ENCODE measurements at regions not wholly inside any gene's neighbourhood (a gene's known extent, or its start where the extent isn't known, plus 50 kb on each side); places are given as distances from the start of the nearest gene placed in this dataset.

DNA sequence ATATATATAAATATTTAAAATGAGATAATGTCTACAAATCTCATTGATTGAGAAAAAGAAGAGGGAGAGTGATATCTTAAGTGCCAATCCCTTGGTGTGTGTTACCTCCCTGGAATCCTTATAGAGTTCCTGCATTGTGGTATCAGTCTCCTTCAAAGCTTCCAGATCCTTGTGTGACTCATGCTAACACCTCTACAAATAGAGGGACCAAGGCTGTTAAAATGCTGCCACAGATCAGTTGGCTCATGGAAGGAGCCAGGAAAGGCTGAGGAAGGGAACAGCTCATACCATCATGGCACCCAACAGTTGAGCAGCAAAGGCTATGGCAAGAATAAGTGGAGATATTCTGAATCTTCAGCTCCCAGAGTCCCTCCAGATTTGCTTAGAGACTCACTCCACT is 163.6 kb upstream of the ISX start:
- TF ChIP-seq, protein P1, sequence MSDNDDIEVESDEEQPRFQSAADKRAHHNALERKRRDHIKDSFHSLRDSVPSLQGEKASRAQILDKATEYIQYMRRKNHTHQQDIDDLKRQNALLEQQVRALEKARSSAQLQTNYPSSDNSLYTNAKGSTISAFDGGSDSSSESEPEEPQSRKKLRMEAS (CRISPR knock-in tag; IDR thresholded peaks at IDR 0.05) = no peak
- TF ChIP-seq JUN (CRISPR knock-in tag; IDR thresholded peaks at IDR 0.05) (no peak), ZNF263 (CRISPR knock-in tag; IDR thresholded peaks at IDR 0.05; ENCODE audit: low read depth) (no peak), NFYB (CRISPR knock-in tag; conservative IDR thresholded peaks at IDR 0.05; ENCODE audit: low read depth) (no peak), ZNF671 (CRISPR knock-in tag; IDR thresholded peaks at IDR 0.05) (no peak), GRHL2 (CRISPR knock-in tag; IDR thresholded peaks at IDR 0.05; ENCODE audit: insufficient replicate concordance, severe bottlenecking) (no peak), CREB1 (CRISPR knock-in tag; IDR thresholded peaks at IDR 0.05) (no peak), GABPB1 (CRISPR knock-in tag; IDR thresholded peaks at IDR 0.05) (no peak), MYBL2 (CRISPR knock-in tag; IDR thresholded peaks at IDR 0.05) (no peak), ZNF121 (CRISPR knock-in tag; IDR thresholded peaks at IDR 0.05) (no peak)
- TF ChIP-seq, protein P2, sequence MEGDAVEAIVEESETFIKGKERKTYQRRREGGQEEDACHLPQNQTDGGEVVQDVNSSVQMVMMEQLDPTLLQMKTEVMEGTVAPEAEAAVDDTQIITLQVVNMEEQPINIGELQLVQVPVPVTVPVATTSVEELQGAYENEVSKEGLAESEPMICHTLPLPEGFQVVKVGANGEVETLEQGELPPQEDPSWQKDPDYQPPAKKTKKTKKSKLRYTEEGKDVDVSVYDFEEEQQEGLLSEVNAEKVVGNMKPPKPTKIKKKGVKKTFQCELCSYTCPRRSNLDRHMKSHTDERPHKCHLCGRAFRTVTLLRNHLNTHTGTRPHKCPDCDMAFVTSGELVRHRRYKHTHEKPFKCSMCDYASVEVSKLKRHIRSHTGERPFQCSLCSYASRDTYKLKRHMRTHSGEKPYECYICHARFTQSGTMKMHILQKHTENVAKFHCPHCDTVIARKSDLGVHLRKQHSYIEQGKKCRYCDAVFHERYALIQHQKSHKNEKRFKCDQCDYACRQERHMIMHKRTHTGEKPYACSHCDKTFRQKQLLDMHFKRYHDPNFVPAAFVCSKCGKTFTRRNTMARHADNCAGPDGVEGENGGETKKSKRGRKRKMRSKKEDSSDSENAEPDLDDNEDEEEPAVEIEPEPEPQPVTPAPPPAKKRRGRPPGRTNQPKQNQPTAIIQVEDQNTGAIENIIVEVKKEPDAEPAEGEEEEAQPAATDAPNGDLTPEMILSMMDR (IDR thresholded peaks at IDR 0.05) = no peak

Measured in WTC11 (cell line).